GM13977 (cell line): ENCODE measurements at regions not wholly inside any gene's neighbourhood (a gene's known extent, or its start where the extent isn't known, plus 50 kb on each side); places are given as distances from the start of the nearest gene placed in this dataset.

Experiments used
- DNase-seq: peaks from one replicate; pipeline ENCODE4 v3.0.0; 2012; ENCODE audit warnings: low spot score
- in situ Hi-C: fragments of 300-500 bp; cut with MboI; formaldehyde crosslinking; loops from one replicate; pipeline ENCODE4 v1.12.0; 2022; ENCODE audit warnings: low sequenced_read_pairs, low pct_unique_long_range_greater_than_20kb, mixed read lengths, inconsistent platforms; ENCODE audit not compliant: unreplicated experiment
- TF ChIP-seq, protein P1 (sequence below): IDR thresholded peaks from 2 replicates; pipeline ENCODE4 v1.5.1; 2012; ENCODE audit warnings: mild to moderate bottlenecking, control low read depth; ENCODE audit not compliant: insufficient read depth; ENCODE audit errors: extremely low read depth, missing control alignments

DNA sequence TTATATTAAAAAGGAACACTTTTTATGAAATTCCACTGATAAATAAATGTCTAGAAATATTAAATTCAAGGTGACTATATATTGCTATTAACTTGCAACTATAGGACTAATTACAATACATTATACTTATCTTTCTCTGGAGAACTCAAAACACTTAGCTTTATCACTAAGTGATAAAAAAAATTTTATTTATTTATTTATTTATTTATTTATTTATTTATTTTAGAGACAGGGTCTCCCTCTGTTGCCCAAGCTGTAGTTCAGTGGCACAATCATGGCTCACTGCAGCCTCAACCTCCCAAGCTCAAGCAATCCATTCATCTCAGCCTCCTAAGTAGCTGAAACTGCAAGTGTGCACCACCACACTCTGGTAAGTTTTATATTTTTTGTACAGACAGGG, 451.1 kb downstream of the DSC3 start:
- in situ Hi-C loops: no loop called here
- TF ChIP-seq, protein P1, sequence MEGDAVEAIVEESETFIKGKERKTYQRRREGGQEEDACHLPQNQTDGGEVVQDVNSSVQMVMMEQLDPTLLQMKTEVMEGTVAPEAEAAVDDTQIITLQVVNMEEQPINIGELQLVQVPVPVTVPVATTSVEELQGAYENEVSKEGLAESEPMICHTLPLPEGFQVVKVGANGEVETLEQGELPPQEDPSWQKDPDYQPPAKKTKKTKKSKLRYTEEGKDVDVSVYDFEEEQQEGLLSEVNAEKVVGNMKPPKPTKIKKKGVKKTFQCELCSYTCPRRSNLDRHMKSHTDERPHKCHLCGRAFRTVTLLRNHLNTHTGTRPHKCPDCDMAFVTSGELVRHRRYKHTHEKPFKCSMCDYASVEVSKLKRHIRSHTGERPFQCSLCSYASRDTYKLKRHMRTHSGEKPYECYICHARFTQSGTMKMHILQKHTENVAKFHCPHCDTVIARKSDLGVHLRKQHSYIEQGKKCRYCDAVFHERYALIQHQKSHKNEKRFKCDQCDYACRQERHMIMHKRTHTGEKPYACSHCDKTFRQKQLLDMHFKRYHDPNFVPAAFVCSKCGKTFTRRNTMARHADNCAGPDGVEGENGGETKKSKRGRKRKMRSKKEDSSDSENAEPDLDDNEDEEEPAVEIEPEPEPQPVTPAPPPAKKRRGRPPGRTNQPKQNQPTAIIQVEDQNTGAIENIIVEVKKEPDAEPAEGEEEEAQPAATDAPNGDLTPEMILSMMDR: no peak
- no peak for DNase-seq

DNA sequence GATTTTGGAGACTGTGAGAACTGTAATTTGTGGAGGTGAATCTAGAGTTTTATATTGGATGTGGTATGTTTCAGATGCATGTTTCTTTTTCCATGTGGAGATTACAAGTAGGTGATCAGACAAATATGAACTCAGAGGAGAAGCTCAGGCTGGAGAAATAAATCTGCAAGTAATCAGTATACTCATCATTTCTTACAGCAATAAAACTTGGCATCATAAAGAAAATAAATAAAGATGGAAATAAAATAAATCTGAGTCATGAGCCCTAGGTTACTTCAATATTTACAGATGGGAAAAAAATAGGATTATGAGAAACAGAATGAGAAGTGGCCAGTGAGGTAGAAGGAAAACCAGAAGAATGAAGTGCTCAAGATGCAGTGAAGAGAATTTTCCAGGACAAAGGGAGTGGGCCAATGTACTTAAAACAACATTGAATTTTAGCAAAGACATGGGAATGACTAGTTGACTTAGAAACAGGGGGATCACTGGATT, 453.8 kb downstream of the DSC3 start:
- no peak for DNase-seq
- in situ Hi-C loops: no loop called here
- TF ChIP-seq, protein P1: no peak

DNA sequence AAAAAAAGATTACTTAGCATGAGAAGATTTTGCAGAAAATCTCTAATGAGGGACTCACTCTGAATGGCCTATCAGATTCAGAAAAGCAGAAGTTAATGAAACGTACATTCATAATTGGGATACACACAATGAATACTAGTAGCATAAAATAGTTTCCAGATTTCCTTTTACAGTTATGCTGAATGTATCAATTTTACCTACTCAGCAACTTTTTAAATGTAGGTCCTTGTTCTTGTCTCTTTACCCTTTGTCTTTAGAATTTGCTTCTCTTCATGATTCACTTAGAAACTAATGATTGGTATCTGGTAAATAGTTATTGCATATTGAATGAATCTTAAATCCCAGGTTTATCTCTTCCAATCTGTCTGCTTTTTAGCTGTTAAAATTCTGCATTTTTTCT, 458.8 kb downstream of the DSC3 start:
- TF ChIP-seq, protein P1: no peak

DNA sequence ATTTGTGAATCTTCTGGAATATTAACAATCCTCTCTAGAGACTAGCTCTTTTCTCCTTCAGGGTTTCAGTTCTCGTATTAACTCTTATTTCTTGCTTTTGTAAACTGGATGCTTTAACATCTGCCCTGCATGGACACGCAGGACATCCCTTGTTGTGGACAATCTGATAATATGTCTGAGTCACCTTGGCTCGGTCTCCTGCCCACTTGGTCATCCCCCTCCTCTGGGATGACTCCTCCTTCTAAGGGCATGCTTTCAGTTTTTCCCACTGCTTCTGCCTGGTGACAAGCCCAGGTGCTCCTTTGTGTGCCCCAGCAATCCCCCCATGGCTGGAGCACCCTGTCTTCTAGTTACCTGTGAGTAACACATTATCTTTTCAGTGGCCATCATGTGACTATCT, 460.5 kb downstream of the DSC3 start:
- TF ChIP-seq, protein P1: no peak
- in situ Hi-C loops: no loop called here
- DNase-seq: no peak

More for the DNA sequence above, 458.8 kb downstream of the DSC3 start:
- in situ Hi-C loops: no loop called here
- no peak for DNase-seq

DNA sequence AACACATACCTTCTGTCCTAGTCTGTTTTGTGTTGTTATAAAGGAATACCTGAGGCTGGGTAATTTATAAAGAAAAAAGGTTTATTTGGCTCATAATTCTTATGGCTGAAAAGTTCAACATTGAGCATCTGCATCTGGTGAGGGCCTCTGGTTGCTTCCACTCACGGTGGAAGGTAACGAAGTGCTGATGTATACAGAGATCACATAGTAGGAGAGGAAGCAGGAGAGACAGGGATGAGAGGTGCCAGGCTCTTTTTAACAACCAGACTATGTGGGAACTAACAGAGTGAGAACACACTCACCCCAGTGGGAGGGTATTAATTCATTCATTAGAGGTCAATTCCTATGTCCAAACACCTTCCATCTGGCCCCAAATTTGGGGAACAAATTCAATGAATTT, 463.8 kb downstream of the DSC3 start:
- in situ Hi-C loops: no loop called here
- TF ChIP-seq, protein P1: no peak
- DNase-seq: no peak

DNA sequence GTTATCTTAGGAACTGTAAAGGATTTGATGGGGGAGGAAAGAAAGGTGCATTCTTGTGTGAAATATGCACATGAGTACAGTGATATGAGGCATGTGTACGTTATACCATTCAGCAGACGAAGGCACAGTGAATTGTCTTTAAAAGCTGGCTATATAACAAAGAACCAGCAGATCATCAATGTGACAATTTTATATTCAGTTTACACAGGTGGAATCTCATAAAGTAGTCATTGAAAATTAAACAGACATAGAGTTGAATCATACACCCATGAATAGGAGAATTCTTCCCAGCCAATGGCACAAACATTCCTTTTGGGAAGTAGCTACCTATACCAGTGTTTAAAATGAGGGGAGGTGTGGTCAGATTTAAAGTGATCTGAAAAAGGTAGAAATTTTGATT, 470.3 kb downstream of the DSC3 start:
- in situ Hi-C loops: no loop called here
- no peak for DNase-seq
- TF ChIP-seq, protein P1: no peak

DNA sequence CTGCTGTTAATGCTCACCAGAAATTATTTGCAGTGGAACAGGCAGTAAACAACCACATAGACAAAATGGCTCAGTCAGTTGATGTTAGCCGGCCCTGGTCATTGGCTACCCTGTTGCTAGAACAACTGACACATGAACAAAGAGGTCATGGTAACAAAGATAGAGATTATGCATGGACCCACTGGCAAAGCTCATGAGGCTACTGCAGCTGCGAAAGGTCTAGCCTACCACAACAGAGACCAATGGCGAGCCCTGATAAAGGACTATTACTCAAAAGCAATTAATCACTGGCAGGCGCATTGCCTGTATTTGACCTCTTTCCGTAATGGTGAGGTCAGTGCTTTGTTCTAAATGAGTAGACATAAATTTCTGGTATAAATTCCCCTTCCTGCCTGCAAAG, 474.2 kb downstream of the DSC3 start:
- in situ Hi-C loops: no loop called here
- TF ChIP-seq, protein P1: no peak
- no peak for DNase-seq
